Middle frontal gyrus (tissue), 1 donor: ENCODE measurements at regions not wholly inside any gene's neighbourhood (a gene's known extent, or its start where the extent isn't known, plus 50 kb on each side); places are given as distances from the start of the nearest gene placed in this dataset.
"Not testable (repeated sequence)": the region's sequence is repeated elsewhere in the genome, so short reads cannot be mapped to it uniquely, and the experiment has no call there.

Experiments
- DNase-seq: peaks from one replicate; pipeline ENCODE4 v3.0.0-alpha.2; 2015; ENCODE audit warnings: low spot score; ENCODE audit errors: extremely low spot score

DNA sequence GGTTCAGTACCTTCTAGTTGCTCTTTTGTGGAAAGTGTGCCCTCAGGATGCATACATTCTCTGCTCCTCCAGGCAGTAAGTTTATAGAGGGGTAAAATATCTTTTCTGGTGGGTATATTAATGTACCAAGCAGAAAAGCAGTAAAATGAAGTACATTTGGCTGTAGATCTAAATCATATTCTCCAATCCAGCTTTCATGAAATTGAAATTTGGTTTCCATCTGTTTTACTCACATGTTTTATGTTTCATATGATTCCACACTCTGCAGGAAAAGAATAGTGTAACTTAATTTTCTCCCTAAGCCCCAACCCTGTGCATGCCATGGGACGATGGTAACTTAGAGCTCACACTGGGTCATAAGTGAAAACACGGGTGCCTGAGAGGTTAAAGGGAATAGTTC, 172.3 kb downstream of the AKAIN1 start:
- no peak for DNase-seq

DNA sequence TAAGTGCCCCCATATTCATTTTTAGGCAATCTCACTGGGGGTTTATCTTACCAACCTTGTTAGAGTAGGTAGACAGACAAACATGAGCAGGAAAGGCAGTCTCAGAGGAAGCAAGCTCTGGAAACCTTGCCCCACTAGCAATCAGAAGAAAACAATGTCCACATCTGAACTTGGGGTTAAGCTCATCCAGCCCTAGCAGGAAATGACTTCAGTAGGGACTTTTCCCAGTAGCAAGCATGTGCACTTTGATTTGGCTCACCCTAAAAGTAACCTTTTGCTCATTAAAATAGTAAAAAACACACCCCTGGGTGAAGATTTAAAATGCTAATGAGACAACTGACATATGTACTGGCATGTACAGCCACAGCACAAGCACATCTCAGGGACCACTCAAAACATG, 175.5 kb downstream of the AKAIN1 start:
- no peak for DNase-seq

DNA sequence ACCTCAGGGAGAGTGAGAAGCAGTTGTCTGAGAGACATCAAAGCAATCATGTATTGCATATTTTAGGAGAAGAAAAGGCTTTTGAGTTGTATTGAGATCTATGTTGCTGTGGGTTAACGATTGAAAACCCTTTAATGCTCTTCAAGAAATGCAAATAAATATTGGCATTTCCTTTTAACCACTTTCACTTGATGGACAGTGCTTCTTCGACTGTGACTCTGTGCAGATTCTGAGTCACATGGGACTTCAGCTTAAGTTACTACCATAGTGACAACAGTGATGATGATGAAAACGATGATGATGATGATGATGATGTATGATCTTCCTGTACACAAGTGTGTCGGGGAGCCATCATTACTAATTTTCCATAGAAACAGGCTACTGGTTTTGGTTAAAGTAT, 181.8 kb downstream of the AKAIN1 start:
- no peak for DNase-seq

DNA sequence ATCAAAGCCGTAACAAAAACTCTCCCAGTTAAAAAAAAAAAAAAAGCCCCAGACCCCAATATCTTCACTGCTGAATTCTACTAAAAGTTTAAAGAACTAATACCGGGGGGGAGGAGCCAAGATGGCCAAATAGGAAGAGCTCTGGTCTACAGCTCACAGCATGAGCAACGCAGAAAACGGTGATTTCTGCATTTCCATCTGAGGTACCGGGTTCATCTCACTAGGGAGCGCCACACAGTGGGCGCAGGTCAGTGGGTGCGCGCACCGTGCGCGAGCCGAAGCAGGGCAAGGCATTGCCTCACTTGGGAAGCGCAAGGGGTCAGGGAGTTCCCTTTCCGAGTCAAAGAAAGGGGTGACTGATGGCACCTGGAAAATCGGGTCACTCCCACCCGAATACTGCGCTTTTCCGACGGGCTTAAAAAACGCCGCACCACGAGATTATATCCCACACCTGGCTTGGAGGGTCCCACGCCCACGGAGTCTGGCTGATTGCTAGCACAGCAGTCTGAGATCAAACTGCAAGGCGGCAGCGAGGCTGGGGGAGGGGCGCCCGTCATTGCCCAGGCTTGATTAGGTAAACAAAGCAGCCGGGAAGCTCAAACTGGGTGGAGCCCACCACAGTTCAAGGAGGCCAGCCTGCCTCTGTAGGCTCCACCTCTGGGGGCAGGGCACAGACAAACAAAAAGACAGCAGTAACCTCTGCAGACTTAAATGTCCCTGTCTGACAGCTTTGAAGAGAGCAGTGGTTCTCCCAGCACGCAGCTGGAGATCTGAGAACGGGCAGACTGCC, 192.8 kb downstream of the AKAIN1 start:
- not testable (repeated sequence) for DNase-seq

DNA sequence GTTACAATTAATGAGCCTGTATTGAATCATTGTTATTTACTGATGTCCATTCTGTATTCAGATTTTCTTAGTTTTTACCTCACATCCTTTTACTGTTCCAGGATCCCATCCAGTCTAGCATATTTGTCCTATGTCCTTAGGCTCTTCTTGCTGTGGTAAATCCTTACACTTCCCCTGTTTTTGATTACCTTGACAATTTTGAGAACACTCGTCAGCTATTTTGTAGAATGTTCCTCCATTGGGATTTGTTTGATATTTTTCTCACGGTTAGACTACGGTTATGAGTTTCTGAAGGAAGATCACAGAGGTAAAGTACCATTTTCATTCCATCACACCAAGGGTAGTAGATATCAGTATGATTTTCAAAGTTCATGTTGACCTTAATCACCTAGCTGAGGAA, 202.3 kb downstream of the AKAIN1 start:
- DNase-seq: no peak

DNA sequence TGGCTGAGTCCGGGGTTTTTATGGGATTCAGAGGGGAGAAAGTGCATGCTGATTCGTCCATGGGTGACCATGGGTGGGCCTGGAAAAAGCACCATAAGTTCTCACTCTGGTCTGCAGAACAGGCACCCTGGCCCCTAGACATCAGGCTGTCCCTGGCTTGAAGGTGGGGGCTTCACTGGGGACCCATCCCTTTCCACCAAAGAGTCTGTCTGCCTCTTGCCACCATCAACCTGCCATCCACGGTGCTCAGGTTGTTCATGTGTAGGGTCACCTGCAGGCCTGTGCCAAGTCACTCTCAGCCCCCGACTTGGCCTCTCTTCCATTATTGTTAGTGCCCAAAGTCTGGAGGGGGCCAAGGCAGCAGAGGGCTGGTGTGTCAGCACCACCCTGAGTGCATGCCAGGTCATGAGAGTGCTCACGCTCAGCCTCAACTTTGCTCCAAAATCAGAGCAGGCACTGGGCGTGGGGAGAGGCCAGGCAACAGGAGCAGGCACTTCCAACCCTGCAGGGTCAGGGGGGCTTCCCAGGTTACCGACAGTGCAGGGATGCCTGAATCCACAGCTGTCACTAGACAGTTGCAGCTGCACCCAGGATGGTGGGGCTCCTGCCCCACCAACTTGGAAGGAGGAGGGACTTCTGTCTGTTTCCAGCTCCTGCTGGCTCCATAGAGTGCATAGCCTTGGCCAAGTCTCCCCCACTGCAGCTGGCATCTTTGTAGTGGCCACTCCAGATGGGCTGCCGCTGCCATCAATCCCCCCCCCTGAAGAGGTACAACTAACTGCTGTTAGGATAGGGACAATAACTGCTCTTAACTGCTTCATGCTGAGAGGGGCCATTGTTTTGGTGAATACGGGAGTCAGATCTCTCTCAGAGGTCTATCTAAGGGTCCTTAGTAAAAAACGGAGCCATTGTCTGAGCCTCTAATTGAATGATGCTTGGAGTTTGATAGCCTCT, 209.3 kb downstream of the AKAIN1 start:
- DNase-seq: no peak

DNA sequence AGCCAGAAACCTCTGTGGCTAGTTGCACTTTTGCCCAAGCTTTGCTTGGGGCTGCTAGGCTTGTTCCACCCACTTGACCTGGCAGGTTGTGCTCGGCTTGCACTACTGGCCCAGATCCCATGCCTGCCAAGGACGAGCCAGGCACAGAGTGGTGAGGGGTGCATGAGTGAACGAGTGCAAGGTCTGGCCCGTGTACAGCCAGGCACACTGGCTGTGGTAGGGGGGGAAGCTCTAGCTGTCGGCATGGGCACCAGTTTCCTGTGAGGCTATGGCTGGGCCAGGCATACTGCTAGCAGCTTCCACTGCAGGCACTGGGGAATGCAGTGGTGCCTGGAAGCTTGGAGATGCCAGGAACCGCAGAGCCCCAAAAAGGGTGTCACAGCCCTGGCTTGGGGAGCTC, 210.4 kb downstream of the AKAIN1 start:
- DNase-seq: no peak

DNA sequence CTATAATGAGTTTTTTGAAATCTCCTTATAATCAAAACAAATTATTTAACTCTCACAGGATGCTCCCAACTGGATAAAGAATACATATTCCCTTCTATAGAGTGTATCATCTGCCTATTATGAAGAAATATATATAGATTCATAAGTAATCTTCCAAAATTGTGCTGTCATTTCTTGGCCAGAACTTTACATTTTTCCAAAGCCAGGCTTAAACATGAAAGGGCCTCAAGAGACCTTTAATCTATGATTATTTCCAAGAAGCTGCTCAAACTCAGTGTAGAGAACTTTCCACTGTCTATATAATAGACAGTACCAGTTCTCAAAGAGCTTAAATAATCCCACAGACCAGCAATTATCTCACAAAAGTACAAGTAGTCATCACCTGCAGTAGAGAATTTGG, 211.0 kb downstream of the AKAIN1 start:
- DNase-seq: no peak

DNA sequence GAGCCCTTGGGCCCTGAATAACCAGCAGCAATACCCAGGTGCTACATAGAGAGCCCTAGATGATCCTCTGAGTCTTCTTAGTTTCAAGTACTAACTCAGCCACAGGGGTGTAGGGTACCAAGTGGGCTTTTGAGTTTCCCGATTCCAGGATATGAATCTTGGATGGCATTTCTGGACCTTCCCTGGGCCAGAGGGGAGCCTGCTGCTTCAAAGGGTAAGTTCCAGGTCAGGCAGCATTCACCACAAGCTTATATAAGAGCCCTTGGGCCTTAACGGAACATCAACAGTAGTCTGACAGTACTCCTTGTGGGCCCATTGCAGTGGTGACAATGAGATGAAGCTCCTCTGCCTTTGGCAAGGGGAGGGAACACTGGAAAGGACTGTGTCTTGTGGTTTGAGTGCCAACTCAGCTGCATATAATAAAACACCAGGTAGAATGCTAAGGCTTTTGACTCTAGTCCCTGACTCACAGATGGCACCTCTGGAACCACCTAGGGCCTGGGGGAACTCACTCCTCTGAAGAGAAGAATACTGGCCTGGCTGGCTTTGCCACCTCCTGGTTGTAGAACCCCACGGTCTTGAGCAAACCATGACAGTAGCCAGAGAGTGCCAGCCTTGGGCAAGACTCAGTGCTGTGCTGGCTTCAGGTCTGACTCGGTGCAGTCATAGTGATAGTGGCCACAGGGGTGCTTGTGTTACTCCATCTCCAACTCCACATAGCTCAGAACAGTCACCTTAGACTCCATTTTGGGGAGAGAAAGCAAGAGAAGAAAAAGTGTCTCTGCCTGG, 235.7 kb downstream of the AKAIN1 start:
- no peak for DNase-seq

DNA sequence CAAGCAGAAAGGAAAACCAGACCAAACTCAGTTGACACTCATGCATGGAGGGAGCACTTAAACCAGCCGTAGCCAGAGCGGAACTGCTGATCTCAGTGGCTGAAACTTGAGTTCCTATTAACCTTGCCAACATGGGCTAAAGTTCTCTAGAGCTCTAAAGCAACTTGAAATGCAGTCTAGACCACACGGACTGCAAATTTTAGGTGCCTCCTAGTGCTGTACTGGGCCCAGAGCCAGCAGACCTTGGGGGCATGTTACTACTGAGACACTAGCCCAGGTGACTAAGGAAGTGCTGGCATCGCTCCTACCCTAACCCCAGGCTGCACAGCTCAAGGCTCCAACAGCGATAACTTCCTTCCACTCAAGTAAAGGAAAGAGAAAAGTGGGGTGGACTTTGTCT, 236.5 kb downstream of the AKAIN1 start:
- no peak for DNase-seq

DNA sequence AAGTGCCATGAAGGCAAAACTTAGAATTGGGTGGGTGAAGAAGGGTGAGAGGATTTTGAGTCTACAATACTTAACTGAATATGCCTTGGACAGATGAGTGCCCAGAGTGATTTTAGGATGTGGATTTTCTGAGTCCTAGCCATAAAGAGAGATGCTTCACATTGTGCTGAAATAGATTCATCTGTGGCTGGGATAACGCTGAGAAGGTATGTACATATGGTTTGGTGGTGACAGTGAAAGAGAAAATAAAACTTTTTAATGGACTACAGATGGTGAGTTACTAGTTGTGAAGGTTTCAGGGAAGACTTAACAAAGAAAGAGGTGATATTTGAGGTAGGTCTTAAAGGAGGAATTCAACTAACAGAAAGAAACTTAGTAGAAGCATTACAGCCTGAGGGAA, 265.8 kb downstream of the AKAIN1 start:
- DNase-seq: no peak

DNA sequence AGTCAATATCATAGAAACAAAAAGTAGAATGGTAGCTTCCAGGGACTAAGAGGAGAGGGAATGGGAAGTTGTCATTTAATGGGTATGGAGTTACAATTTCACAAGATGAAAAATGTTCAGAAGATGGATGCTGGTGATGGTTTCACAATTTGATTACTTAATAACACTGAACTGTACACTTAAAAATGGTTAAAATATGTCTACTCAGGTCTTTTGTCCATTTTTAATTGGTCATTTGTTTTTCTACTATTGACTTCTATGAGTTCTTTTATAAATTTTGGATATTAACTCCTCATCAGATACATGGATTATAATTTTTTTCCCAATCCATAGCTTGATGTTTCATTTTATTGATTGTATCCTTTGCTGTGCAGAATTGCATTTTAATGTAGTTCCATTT, 275.5 kb downstream of the AKAIN1 start:
- no peak for DNase-seq

DNA sequence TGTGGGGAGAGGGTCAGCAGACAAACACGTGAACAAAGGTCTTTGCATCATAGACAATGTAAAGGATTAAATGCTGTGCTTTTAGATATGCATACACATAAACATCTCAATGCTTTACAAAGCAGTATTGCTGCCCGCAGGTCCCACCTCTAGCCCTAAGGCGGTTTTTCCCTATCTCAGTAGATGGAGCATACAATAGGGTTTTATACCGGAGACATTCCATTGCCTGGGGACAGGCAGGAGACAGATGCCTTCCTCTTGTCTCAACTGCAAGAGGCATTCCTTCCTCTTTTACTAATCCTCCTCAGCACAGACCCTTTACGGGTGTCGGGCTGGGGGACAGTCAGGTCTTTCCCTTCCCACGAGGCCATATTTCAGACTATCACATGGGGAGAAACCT, 279.5 kb downstream of the AKAIN1 start:
- DNase-seq: not testable (repeated sequence)

DNA sequence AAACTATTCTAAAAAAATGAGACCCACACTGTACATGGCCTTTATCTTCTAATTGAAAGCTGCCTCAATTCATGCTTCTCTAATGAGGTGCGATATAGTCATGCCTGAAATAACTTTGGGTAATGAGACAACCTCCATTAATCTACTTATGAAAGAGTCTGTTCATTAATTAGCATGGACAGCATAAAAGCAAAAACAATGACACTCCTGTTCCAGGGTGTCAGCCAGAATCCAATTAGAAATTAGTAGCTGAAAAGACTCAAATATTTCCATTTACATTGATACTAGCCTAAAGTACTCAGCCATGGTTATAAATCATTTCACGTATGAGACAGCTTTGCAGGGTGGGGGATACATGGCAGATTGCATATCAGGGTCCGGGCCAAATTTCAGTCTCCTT, 288.7 kb downstream of the AKAIN1 start:
- no peak for DNase-seq

DNA sequence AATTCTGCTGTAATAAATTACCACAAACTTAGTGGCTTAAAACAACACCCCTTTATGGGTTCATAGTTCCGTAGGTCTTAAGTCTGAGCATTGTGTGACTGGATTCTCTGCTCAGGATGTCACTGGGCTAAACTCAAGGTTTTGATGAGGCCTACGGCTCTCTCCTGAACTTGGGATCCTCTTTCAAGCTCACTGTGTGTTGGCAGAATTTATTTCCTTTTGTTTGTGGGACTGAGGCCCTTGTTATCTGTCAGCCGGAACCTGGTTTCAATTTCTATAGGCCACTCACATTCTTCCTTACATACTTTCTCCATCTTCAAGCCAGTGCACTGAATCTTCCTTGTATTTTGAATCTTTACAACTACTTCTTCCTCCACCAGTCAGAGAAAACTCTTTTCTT, 290.2 kb downstream of the AKAIN1 start:
- no peak for DNase-seq

DNA sequence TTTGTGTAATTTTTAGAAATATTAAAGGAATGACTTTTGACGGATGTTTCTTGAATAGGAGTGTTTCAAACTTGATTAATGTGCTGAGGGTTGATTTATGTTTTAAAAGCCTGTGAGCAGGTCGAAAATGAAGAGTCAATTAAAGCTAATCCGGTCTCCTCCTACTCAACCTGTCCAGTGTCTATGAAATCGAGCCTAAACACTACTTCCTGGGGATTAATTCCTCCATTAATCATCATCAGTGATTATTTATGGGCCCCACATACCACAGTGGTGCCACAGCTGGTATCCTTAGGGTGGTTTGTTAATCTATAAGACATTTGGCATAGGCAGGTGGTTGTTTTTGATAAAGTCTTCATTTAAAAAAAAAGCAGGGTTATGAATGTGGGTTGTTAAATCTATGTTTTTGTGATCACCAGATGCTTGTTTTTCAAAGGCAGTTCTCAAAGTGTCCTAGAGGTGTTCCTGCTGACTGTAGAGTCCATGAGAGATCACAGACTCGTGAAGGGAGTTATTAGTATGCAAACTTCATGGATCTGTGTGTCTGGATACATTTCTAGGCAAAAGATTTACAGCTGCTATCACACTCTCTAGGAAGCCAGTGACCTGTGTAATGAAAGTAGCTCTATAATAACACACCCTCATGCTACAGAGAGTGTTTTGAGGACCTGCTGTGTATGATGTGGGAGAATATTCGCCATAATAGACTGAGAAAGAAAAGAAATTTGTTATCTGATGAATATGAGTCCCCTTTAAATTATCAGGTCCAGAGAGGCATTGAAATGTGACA, 308.6 kb downstream of the AKAIN1 start:
- no peak for DNase-seq

DNA sequence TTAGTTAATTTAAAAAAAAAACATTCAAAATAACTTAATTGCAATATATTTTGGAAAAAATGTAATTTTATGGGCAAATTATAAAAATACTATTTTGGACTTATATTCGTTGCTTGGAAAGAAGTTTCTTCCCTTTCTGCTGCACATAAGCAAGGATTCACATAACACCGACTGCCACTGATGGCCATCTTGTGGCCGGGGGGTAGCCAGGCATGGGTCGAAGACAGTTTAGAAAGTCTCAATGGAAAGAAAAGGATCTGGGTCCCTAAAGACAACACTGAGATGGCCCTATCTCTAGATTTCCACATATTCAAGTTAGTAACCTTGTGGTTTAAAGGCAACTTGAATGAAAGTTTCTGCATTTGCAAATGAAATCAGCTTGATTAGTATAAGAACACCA, 318.6 kb downstream of the AKAIN1 start:
- no peak for DNase-seq

DNA sequence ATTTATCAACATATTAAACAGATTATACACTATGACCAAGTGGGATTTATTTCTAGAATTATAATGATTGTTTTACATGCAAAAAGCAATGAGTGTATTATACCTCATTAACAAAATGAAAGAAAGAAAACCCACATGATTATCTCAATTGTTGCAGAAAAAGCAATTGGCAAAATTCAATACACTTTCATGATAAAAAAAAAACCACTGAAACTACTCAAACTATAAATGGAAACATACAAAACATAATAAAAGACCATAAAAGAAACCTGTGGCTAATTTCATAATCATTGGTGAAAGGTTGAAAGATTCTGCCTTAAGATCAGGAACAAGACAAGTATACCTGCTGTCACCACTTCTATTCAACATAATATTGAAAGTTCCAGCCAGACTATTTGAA, 325.9 kb downstream of the AKAIN1 start:
- no peak for DNase-seq

DNA sequence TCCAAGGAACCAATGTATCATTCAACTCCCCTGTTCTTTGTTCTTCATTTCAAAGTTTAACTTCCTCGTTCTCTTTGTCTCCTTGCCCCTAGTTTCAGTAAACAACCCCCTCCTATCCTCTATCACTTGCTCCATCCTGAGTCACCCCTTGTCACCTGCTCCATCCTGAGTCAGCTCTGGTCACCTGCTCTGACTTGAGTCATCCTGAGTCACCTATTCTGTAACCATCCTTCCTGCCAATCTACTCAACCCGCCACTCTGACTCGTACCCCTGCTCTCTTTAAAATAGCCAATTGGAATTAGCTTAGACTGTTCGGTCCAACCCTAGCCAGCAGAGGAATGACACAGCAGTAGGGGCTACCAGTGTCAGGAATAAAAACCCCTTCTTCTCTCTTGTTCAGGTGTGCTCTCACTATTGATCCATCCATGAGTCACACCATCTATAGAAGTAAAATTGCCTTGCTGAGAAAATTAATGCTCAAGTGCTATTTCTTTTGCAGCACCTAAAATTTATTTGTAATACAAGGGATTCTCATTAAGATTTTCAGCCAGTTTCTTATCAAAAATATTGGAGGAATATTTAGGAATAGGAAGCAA, 326.8 kb downstream of the AKAIN1 start:
- no peak for DNase-seq

DNA sequence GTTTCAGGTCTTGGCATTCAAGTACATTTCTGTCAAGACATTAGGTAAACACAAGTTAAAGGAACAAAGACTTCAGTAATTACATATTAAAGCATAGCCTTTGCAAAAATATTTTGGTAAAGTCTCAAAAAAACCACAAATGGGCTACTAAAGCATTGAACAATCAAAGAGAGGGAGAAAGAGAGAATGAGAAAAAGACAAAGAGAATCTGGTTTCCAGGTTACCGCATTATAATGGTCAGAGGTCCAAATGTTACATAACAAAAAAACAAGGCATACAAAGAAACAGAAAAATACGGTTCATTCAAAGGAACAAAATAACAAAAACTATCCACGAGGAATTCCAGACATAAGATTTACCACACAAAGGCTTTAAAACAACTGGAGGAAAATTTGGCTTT, 327.9 kb downstream of the AKAIN1 start:
- DNase-seq: no peak
